A549 (cell line): ENCODE measurements at regions not wholly inside any gene's neighbourhood (a gene's known extent, or its start where the extent isn't known, plus 50 kb on each side); places are given as distances from the start of the nearest gene placed in this dataset.

Experiments used
- ATAC-seq, 2 experiments: fragments of 200-7000 bp in 1 of 2; fragments of >200 bp in 1 of 2; cut with Nextera tagmentation in 1 of 2; cut with Tn5 transposase in 1 of 2; 3 replicates each; pipeline versions ENCODE4 v1.8.0 to v1.9.1; 2018 to 2020; ENCODE audit warnings: mild to moderate bottlenecking in 1 of 2, moderate library complexity in 1 of 2
- CTCF ChIA-PET: fragments of 300-600 bp; sonication (Branson Sonifier 250); formaldehyde crosslinking; extraction: SDS; loops from one replicate; lab custom pipeline; 2021; ENCODE audit warnings: antibody characterized with exemption, inconsistent platforms; lab: Yijun Ruan, JAX
- POLR2A ChIA-PET: fragments of 350-600 bp; formaldehyde crosslinking; extraction: SDS; loops from one replicate; lab custom pipeline; 2021; ENCODE audit warnings: antibody characterized with exemption, inconsistent platforms; lab: Yijun Ruan, JAX
- DNase-seq, 2 experiments: peaks; one replicate each; pipeline versions ENCODE4 v3.0.0 to v3.0.0-alpha.2; 2011 to 2016; ENCODE audit warnings: low read depth in 1 of 2, low spot score in 1 of 2
- FAIRE-seq: peaks from 2 replicates; lab custom pipeline; 2011; peaks lifted over from hg19 to GRCh38; lab: Jason Lieb, UNC
- H3K27ac ChIP-seq, 2 experiments: fragments of >200 bp; sonication (Bioruptor Twin); formaldehyde crosslinking; 3 replicates each; pipeline ENCODE4 v1.5.1; 2016 to 2017
- H3K4me1 ChIP-seq: fragments of >200 bp; sonication (Bioruptor Twin); formaldehyde crosslinking; 3 replicates; pipeline ENCODE4 v1.6.1; 2016
- H3K4me2 ChIP-seq: fragments of >200 bp; sonication (Bioruptor Twin); formaldehyde crosslinking; 3 replicates; pipeline ENCODE4 v1.6.1; 2016
- H3K4me3 ChIP-seq: fragments of >200 bp; sonication (Bioruptor Twin); formaldehyde crosslinking; 3 replicates; pipeline ENCODE4 v1.5.1; 2016
- H3K9me3 ChIP-seq: fragments of >200 bp; sonication (Bioruptor Twin); formaldehyde crosslinking; 3 replicates; pipeline ENCODE4 v1.6.1; 2016
- CBX2 ChIP-seq: fragments of 200-600 bp; sonication (generic); IDR thresholded peaks from 2 replicates; pipeline ENCODE4 v1.6.1; 2016; ENCODE audit warnings: low read depth, mild to moderate bottlenecking, borderline replicate concordance
- CHD4 ChIP-seq: fragments of 200-600 bp; sonication (generic); IDR thresholded peaks from 2 replicates; pipeline ENCODE4 v1.6.1; 2016; ENCODE audit warnings: antibody characterized with exemption, mild to moderate bottlenecking, borderline replicate concordance
- CTCF ChIP-seq: fragments of >200 bp; sonication (Bioruptor Twin); formaldehyde crosslinking; IDR thresholded peaks from 3 replicates; pipeline ENCODE4 v1.5.1; 2016
- EHMT2 ChIP-seq: fragments of 200-600 bp; sonication (generic); IDR thresholded peaks from 2 replicates; pipeline ENCODE4 v1.6.1; 2016; ENCODE audit warnings: antibody characterized with exemption, low read depth, mild to moderate bottlenecking, moderate library complexity
- ELK1 ChIP-seq: fragments of 150-350 bp; IDR thresholded peaks from 2 replicates; pipeline ENCODE4 v1.6.1; 2014; ENCODE audit warnings: low read depth, mild to moderate bottlenecking, low read length
- EP300 ChIP-seq, 2 experiments: fragments of >200 bp; sonication (Bioruptor Twin); formaldehyde crosslinking; IDR thresholded peaks; 2 replicates in 1 of 2; 3 replicates in 1 of 2; pipeline ENCODE4 v1.6.1; 2016 to 2017
- GATA3 ChIP-seq: IDR thresholded peaks from 2 replicates; pipeline ENCODE4 v1.6.1; 2012; ENCODE audit warnings: borderline replicate concordance
- HEYL ChIP-seq: fragments of 250-450 bp; sonication (Bioruptor Pico); IDR thresholded peaks from 2 replicates; pipeline ENCODE4 v1.8.0; 2021; ENCODE audit warnings: mild to moderate bottlenecking, moderate library complexity
- HOXB13 ChIP-seq: fragments of 250-450 bp; sonication (Bioruptor Pico); IDR thresholded peaks from 2 replicates; pipeline ENCODE4 v1.5.0; 2020; ENCODE audit warnings: low read depth, mild to moderate bottlenecking, moderate library complexity
- JUN ChIP-seq, 2 experiments: fragments of >200 bp; sonication (Bioruptor Twin); formaldehyde crosslinking; IDR thresholded peaks; 2 replicates in 1 of 2; 3 replicates in 1 of 2; pipeline ENCODE4 v1.6.1; 2016 to 2017
- MAZ ChIP-seq: fragments of 150-350 bp; IDR thresholded peaks from 2 replicates; pipeline ENCODE4 v1.6.1; 2014; ENCODE audit warnings: antibody characterized with exemption, low read depth, low read length, borderline replicate concordance
- PHF8 ChIP-seq: fragments of 200-600 bp; sonication (generic); IDR thresholded peaks from 2 replicates; pipeline ENCODE4 v1.6.1; 2016; ENCODE audit warnings: low read depth, mild to moderate bottlenecking, antibody characterized with exemption, moderate library complexity, borderline replicate concordance
- RARB ChIP-seq: fragments of 250-450 bp; sonication (Bioruptor Pico); IDR thresholded peaks from 2 replicates; pipeline ENCODE4 v1.8.0; 2021; ENCODE audit warnings: mild to moderate bottlenecking, moderate library complexity
- RCOR1 ChIP-seq: fragments of 150-350 bp; IDR thresholded peaks from 2 replicates; pipeline ENCODE4 v1.6.1; 2014; ENCODE audit warnings: antibody characterized with exemption, low read length, low read depth
- SMC3 ChIP-seq: fragments of >200 bp; sonication (Bioruptor Twin); formaldehyde crosslinking; IDR thresholded peaks from 3 replicates; pipeline ENCODE4 v1.6.1; 2018; ENCODE audit warnings: inconsistent platforms
- TP53 ChIP-seq: fragments of 250-450 bp; sonication (Bioruptor Pico); IDR thresholded peaks from 2 replicates; pipeline ENCODE4 v1.5.0; 2021; ENCODE audit warnings: mild to moderate bottlenecking, moderate library complexity
- ZC3H11A ChIP-seq: fragments of 450-650 bp; IDR thresholded peaks from 2 replicates; pipeline ENCODE4 v1.6.1; 2014; ENCODE audit warnings: antibody characterized with exemption, mild to moderate bottlenecking
- ZFP36 ChIP-seq: fragments of 450-650 bp; IDR thresholded peaks from 2 replicates; pipeline ENCODE4 v1.6.1; 2014; ENCODE audit warnings: borderline replicate concordance; ENCODE audit not compliant: partially characterized antibody
- ZNF302 ChIP-seq: fragments of 250-450 bp; sonication (Bioruptor Pico); IDR thresholded peaks from 2 replicates; pipeline ENCODE4 v1.9.0; 2021; ENCODE audit warnings: inconsistent platforms, mild to moderate bottlenecking, moderate library complexity
- ZSCAN20 ChIP-seq: fragments of 250-450 bp; sonication (Bioruptor Pico); IDR thresholded peaks from 2 replicates; pipeline ENCODE4 v1.8.0; 2022; ENCODE audit warnings: mild to moderate bottlenecking, moderate library complexity
- WGBS: methylation state at CpG from one replicate; pipeline ENCODE4 v1.1.6; 2017; ENCODE audit errors: missing lambda C conversion rate; 5-methylcytosine and 5-hydroxymethylcytosine counted together

- no peak for TF ChIP-seq HOXB13 (CRISPR knock-in tag)
- Histone ChIP-seq H3K4me3 (no peak overlapping the region), H3K27ac (no peak overlapping the region), H3K9me3 (no peaks in the 10 kb centered on the region), H3K4me1 (no peaks in the 10 kb centered on the region), H3K4me2 (no peak overlapping the region)
- DNase-seq: no peak
- no peak for FAIRE-seq
- POLR2A ChIA-PET: no interaction called here
- CTCF ChIA-PET: interaction anchor here (1.0 kb wide), 1 partner anchor 13 kb away, joined by 3 read pairs; no protein-coding TSS in a partner anchor
- 44% methylated on average over 1 of the region's 1 CpG for WGBS
- ATAC-seq: no peak
Observed at GRCh38 chr14:26947265-26947664, 349.4 kb upstream of the NOVA1 start.

- FAIRE-seq: no peak
- DNase-seq: no peak
- 66% methylated on average over 2 of the region's 2 CpGs for WGBS
- POLR2A ChIA-PET: no interaction called here
- Histone ChIP-seq H3K27ac (no peak overlapping the region), H3K4me2 (no peak overlapping the region), H3K4me3 (no peak overlapping the region)
- ATAC-seq: no peak
- TF ChIP-seq ZFP36 (no peak), JUN (IDR thresholded peaks at IDR 0.05) (no peak), TP53 (CRISPR knock-in tag) (no peak)
- TF ChIP-seq, all 56 proteins: peak for 0
- no peaks in the 10 kb centered on the region for H3K9me3 ChIP-seq
- no peaks in the 10 kb centered on the region for H3K4me1 ChIP-seq
- CTCF ChIA-PET: interaction anchor here (1.3 kb wide), 1 partner anchor 12 kb away, joined by 3 read pairs; no protein-coding TSS in a partner anchor
Observed at GRCh38 chr14:26959437-26959836, 361.6 kb upstream of the NOVA1 start.

- no peak for ATAC-seq
Observed at GRCh38 chr14:26959972-26960660, 362.3 kb upstream of the NOVA1 start.

GRCh38 chr14:26963711-26964110 is 365.9 kb upstream of the NOVA1 start:
- WGBS: 52% methylated on average over 4 of the region's 4 CpGs
- ChIA-PET POLR2A (no interaction called here), CTCF (interaction anchor here (1.1 kb wide), 1 partner anchor 16 kb away, joined by 3 read pairs; no protein-coding TSS in a partner anchor)
- Histone ChIP-seq H3K4me3 (no peak overlapping the region), H3K9me3 (no peaks in the 10 kb centered on the region), H3K4me2 (peak overlapping the region; percentile 20; the same call in 1 of the 3 replicates), H3K27ac (no peak overlapping the region), H3K4me1 (no peaks in the 10 kb centered on the region)
- TF ChIP-seq RARB (CRISPR knock-in tag) (no peak), CHD4 (no peak), CTCF (no peak), ZSCAN20 (CRISPR knock-in tag) (no peak), TP53 (CRISPR knock-in tag) (no peak), ZC3H11A (no peak), HEYL (CRISPR knock-in tag) (no peak), ZNF302 (CRISPR knock-in tag) (no peak), SMC3 (no peak), CBX2 (no peak), GATA3 (no peak), ELK1 (no peak), PHF8 (no peak), EP300 (IDR thresholded peaks at IDR 0.05) (no peak), MAZ (no peak), RCOR1 (no peak)
- ATAC-seq (no peak; a peak in 1 of 6 replicates), FAIRE-seq (no peak), DNase-seq (peak in 1 of 2 experiments; percentile 16)

More at GRCh38 chr14:26959972-26960660, 362.3 kb upstream of the NOVA1 start:
- Histone ChIP-seq H3K4me1 (no peaks in the 10 kb centered on the region), H3K9me3 (no peaks in the 10 kb centered on the region), H3K4me2 (no peak overlapping the region)
- POLR2A ChIA-PET: no interaction called here
- FAIRE-seq: no peak
- no peak for TF ChIP-seq RCOR1
- no peak for TF ChIP-seq SMC3
- TF ChIP-seq EHMT2: no peak
- TF ChIP-seq JUN (IDR thresholded peaks at IDR 0.05): no peak
- TF ChIP-seq, all 56 proteins: peak for 0
- 48% methylated on average over 10 of the region's 10 CpGs for WGBS
- no peak overlapping the region for H3K27ac ChIP-seq
- DNase-seq: no peak
- no peak overlapping the region for H3K4me3 ChIP-seq
- CTCF ChIA-PET: interaction anchor here (1.3 kb wide), 1 partner anchor 13 kb away, joined by 3 read pairs; no protein-coding TSS in a partner anchor
